OCI-LY7 (cell line): ENCODE measurements at regions not wholly inside any gene's neighbourhood (a gene's known extent, or its start where the extent isn't known, plus 50 kb on each side); places are given as distances from the start of the nearest gene placed in this dataset.

Source experiments
- CTCF ChIP-seq: fragments of 200-600 bp; sonication (generic); conservative IDR thresholded peaks from 2 replicates; pipeline ENCODE4 v1.5.1; 2014; ENCODE audit warnings: mild to moderate bottlenecking, antibody characterized with exemption, low read length, moderate library complexity, mixed read lengths
- EZH2phosphoT487 ChIP-seq: fragments of 200-600 bp; sonication (generic); IDR thresholded peaks from 2 replicates; pipeline ENCODE4 v1.6.1; 2018; ENCODE audit warnings: low read depth, borderline replicate concordance, mild to moderate bottlenecking, mixed run types, antibody characterized with exemption, low read length, moderate library complexity, mixed read lengths

DNA sequence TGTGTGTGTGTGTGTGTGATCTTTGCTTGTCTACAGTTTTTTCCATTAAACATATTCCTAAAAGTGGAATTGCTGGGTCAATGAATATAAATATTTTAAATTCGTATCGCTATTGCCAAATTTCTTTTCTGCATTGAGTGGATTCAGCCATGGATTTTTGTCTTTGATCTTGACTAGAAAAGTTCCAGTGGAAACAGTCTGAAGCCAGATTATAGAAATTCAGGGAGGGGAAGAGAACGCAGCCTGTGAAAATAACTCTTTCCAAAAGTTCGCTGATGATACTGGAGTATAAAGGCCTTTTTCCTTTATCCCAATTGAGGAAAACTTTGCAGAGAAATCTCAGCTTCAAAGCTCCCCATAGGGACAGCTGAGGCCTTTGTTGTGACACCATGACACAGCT is 292.3 kb upstream of the CD180 start:
- TF ChIP-seq CTCF (no peak), EZH2phosphoT487 (no peak)
